Ammon's horn (tissue), 1 donor: ENCODE measurements at regions not wholly inside any gene's neighbourhood (a gene's known extent, or its start where the extent isn't known, plus 50 kb on each side); places are given as distances from the start of the nearest gene placed in this dataset.
"Not testable (repeated sequence)": the region's sequence is repeated elsewhere in the genome, so short reads cannot be mapped to it uniquely, and the experiment has no call there.

Experiments used
- DNase-seq: peaks from one replicate; pipeline ENCODE4 v3.0.0-alpha.2; 2016; ENCODE audit warnings: low spot score

DNA sequence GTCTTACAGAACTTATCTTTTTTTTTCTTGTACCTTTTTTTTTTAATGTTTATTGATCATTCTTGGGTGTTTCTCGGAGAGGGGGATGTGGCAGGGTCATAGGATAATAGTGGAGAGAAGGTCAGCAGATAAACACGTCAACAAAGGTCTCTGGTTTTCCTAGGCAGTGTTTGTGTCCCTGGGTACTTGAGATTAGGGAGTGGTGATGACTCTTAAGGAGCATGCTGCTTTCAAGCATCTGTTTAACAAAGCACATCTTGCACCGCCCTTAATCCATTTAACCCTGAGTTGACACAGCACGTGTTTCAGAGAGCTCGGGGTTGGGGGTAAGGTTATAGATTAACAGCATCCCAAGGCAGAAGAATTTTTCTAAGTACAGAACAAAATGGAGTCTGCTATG is 345.9 kb downstream of the TUBA3C start:
- not testable (repeated sequence) for DNase-seq

DNA sequence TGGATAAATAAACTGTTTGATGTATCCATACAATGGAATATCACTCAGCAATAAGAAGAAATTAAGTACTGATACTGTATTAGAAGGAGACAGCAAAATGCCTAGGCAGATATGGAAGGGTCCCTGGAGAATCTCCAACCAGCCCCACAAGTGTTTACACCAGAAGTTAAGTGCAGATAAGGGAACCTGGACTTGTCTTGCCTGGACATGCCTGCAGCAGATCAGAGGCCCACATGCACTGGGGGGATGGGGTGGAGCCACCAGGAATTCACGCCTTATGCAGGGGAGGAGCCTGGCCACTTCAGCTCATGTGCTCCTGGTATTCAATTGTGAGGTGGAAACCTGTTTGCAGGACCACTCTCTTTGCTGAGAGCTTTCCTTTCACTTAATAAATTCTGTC is 356.9 kb downstream of the TUBA3C start:
- DNase-seq, result not testable (repeated sequence)

DNA sequence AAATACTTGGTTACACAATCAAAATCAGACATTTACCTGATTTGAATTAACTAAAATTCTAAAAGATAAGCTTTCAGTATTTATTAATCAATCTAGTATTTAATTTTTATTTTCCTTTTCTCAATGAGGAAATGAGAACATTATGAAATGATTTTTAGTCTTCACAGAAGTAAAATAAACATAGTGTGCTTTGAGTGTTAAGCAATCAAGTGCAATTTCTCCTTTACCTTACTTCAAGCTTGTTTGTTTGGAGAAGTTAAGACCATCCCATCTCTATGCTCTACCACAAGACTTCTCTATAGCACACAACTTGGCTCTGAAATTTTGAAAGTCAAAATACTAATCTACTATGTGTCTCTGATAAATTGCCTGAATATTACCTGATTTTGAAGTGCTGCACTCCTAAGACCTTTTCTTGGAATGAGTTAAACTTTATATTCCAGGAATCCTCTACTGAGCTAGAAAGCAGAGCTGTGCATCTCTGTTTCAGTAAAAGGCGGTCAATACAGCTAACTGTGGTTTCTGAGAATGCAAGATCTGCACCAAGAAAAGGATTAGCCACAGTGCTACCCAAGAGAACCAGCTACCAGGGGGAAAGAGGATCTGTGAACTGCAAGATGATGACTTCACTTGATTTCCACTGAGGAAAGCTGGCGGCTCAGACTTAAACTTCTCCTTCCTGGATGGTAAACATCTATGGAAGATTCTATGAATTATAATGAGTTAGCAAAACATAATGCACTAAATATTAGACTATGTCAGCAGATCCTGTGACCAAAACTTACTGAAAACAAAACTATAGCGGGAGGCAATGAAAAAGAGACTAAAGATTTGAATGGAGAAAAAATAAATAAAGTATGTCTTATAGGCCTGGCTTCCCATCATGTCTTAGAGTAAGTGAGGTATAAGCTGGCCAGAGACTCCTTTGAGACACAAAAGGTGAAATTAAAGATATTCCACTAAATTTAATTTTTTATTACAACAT is 358.7 kb downstream of the TUBA3C start:
- not testable (repeated sequence) for DNase-seq

DNA sequence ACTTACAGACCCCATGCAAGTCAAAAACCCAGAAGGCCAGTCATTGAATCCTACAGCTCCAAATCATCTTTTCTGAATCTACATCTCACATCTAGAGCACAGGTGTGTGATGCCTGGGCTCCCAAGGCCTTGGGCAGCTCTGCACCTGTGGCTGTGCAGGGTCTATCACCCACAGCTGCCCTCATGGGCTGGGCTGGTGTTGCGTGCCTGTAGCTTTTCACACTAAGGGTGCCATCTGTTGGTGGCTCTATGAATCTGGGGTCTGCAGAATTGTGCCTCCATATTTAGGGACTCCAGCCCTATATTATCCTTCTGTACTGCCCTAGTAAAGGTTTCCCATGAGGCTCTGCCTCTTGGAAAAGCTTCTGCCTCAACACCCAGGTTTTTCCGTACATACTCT is 407.6 kb downstream of the TUBA3C start:
- not testable (repeated sequence) for DNase-seq

DNA sequence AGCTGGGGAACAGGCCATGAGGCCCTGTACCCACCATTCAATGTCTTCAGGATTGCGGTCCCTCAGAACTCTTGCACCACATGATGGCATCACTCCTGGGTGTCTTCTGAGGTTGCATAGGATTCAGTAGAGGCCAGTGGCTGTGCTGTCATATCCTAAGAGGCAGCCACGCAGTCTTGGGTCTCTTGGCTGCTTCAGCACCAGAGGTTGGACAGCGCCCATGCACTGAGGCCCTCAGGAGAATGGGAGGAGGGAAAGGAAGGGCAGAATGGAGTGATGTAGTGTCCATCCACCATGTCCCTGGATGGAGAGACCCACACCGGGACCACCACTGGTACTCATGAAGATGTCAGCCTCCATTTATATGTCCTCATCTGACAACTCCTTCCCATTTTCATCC is 439.9 kb downstream of the TUBA3C start:
- DNase-seq, result not testable (repeated sequence)

DNA sequence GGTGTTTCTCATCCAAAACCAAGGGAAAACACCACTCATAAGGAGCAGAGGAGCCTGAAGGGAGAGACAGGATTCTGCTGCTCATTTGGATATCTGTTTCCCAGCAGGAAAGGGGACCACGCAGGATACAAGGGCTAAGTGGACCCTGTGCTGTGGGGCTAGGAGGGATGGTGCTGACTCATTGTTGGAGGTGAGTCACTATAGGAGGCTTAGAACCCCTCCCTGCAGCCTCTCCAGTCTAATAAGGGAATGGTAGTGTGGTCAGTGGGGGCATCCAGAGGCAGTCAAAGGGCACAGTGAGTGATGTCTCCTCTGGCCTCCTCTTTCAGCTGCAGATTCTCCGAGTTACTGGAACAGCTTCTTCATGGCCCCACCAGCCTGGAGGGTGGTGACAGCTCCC is 442.3 kb downstream of the TUBA3C start:
- no peak for DNase-seq

DNA sequence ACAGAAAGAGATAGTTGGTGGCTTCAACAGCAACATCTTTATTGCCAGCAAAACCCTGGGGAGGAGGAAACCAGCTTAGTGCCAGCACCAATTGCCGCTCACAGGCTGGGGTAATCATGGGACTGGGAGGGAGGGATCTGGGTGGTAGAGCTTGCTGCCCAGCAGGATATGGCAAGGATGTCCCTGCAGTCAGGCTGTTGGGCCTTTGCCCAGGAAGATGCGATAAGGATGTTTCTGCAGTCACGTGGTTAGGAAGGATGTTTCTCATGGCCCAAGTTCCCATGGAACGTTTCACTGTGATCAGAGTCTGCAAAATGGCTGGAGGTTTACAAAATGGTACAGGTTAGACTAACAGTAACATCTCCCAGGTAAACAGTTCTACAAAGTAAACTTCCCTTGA is 443.5 kb downstream of the TUBA3C start:
- DNase-seq, result not testable (repeated sequence)

DNA sequence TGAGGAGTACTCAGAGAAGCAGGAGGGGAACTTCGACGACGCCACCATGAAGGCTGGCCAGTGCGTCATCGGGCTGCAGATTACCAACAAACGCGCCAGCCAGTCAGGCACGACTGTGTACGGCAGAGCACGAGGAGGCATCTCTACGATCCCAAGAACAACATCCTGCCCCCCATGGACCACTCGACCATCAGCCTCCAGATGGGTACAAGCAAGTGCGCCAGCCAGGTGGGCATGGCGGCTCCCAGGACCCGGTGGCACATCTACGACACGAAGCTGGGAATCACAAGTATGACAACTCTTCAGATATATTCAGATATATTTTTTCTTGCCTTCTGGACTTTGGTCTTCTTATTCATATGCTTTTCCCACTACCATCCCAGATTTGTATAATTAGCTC is 454.5 kb downstream of the TUBA3C start:
- not testable (repeated sequence) for DNase-seq

DNA sequence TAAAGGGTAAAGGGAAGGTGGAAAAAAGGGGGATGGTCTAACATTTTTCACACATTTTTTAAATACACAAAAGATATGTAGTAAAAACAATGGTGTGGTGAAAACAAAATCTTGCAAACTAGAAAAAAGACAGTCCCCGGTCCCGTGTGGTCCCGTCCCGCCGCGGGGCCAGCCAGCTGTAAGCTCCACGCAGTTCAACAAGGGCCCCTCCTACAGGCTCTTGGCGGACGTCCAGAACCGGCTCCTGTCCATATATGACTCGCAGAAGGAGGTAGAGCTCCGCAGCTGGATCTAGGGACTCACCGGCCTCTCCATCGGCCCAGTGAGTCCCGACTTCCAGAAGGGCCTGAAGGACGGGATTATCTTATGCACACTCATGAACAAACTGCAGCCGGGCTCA is 455.1 kb downstream of the TUBA3C start:
- not testable (repeated sequence) for DNase-seq

DNA sequence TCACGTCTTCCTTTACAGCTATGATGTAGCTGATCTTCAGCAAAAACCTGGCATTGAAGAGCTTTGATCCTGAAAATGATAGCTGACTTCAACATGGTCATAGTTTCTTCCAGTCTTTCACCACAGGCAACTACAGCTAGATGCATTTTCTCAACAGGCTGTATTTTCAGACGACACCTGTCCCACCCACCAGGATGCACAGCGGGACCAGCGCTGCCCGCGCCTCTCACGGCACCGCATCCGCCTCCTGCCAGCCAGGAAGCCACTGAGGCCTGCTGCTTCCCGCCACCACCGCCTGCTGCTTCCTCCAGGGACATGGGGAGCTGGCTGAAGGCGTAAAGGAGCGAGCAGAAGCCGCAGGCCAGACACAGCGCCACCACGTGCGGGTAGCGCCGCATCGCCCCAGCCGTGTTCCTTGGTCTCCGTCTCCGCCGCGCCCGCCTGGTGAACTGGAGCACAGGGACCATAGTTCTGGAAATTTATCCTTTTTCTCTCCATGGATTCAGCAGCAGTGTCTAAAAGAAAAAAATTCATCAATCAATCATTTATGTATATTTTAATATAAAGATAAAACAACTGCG is 456.3 kb downstream of the TUBA3C start:
- DNase-seq, result not testable (repeated sequence)

DNA sequence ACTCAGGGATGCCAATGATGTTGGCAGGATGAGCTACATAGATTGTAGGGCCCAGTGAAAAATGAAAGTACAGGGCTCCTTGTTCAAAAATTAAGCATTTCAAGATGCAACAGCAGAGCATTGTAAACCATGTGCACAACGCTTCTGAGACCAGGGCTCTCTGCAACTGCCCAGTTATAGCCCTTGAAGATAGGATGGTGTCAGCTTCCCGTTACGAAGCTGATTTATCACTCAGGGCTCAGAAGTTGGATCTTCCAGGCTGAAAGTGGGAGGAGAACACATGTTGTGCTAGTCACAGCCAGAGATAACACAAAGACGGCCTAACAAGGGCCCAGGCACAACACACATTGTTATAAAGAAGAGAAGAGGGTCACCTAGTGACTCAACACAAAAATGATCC is 466.7 kb downstream of the TUBA3C start:
- DNase-seq, result peak; percentile 22

DNA sequence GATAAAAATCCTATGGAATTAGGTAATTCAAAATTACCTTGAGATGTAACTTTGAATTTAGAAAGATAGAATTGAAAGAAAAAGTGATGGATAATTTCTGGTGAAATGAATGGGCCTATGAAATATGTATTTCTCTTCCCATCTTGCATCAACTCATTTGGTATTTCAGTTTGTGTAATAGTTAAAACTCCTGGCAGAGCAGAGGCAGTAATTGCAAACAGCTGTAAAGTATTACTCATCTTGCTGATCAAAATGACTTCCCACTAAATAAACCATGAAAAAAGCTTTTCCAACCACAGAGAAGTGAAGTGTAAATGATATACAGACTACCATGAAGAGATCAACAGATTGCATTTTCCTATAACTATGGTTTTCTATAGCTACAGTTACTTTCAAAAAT is 471.0 kb downstream of the TUBA3C start:
- DNase-seq, result not testable (repeated sequence)

DNA sequence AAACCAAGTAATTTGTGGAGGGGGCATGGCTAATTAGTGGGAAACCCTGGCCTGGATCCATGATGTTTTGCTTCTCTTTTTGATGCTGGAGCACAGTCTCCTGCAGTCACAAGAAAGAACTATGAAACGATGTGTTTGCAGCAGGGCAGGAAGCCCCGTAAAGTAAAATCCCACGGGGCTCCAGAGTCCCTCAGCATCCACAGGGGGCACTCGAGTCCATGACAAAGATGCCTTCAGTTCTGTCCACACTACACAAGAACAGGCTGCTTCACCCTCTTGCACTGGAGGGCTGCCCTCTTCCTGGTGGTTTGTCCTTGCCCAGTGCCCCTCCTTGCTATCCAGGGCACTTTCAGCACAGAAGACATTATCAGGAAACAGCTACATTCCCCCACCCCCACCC is 475.1 kb downstream of the TUBA3C start:
- DNase-seq, result not testable (repeated sequence)

DNA sequence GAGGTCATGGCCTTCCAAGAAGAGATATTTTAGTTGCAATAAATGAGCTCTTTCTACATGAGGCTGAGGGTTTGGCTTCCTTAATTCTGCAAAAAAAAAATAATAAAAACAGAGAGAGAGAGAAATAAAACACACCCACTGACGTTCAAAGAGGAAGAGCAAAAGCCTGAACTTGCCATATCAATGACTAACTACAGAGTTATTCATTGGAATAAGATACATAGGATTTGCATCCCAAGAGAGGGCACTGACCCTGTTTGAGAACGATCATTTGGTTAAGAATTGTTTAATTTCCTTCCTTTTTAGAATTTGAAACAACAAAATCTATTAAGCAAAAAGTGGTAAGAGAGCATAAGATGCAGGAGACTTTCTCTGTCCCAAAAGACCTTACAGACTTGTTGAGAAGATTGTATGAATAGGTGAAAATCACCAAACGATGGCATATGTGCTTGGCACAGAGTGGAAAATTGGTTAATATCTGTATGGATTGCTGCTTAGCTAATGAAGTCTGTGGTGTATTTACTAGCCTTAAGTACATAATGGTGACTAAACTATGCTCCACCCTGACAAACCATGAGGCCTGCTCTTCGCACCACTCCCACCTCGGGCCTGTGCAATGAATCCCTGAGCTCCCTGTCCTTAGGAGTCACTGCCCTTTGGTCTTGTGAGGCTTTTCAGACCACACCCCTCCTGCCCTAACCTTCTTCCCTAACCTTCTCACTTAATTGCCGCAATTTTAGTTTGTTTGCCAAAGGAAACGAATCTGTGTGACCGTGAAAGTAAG is 479.0 kb downstream of the TUBA3C start:
- DNase-seq, result not testable (repeated sequence)

DNA sequence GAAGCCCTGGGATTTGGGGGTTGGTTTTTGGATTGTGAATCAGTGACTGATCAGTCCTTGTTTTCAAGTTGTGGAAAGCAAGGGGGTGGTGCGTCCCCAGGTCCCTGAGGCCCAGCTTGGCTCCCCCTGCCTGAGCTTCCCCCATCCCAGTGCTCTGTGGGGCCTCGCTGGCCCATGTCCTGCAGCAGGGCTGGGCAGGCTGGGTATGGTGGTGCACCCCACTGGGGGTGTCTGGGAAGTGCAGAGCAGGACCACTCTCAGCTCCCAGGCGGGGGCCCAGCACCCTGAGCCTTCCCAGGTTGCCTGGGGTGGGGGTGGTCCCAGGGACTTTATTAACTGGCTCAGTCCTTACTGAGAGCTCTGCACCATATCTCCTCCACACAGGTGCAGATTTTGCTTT is 483.3 kb downstream of the TUBA3C start:
- DNase-seq, result not testable (repeated sequence)

DNA sequence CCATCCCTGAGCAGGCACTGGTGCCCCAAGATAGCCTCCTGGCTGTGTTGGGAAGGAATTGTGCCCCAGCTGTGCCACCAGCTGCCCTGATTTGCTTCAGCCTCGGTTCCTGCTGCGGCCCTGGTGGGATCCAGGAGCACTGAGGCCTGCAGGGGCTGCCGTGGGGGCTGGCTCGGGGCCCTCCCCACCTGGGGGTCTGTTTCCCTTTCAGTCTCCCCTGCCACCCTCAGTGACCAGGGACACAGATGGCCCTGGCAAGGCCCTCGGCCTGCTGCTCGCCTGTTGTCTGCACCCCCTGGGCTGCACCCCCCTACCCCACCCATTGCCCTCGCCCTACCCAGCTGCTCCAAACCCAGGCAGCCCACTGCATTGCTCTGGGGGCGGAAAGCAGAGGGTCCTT is 483.8 kb downstream of the TUBA3C start:
- DNase-seq, result not testable (repeated sequence)

DNA sequence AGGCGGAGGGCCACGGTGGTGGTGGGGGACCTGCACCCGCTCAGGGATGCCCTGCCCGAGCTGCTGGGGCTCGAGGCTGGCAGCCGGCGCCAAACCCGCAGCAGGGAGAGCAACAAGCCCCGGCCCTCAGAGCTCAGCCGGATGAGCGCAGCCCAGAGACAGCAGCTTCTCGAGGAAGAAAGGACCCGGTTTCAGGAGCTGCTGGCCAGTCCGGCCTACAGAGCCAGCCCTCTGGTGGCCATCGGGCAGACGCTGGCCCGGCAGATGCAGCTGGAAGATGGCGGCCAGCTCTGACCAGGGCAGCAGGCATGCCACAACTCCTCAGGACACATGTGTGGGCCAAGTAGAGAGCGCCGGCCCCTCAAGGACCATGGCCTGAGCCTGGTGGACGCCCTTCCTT is 484.4 kb downstream of the TUBA3C start:
- not testable (repeated sequence) for DNase-seq

DNA sequence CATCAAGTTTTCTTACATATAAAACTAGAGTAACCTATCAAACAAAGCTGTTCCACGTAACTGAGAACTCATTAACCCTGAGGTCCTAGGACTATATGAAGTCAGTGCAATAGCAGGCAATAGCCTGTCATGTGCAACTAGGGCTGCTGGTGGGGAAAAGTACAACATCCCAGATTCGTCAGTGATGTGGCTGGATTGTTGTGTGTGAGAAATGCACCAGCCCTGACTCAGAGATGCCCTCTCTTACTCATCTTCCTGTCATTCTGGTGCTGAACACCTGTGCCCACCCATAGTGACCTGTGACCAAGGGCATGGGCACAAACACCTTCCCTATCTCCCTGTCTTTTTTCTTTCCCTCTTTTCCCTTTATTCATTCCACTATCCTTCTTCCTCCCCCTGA is 504.2 kb downstream of the TUBA3C start:
- not testable (repeated sequence) for DNase-seq

DNA sequence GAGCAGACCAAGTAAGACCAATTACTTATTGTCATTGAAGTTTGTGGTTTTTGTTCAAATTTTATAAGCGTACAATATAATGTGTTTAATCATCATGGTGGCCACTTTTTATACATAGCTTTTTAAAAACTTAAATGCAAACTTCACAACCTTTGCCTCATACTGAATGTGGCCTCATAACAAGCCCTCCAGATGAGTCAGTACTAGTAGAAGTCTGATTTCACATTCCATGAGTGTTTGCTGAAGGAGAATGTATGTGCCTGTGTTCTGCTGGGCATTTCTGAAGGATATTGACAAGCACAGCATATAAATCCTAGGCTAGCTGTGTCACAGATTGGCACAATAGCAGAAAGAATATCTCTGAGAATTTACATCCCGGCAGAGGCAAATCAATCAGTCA is 506.4 kb downstream of the TUBA3C start:
- DNase-seq, result not testable (repeated sequence)

DNA sequence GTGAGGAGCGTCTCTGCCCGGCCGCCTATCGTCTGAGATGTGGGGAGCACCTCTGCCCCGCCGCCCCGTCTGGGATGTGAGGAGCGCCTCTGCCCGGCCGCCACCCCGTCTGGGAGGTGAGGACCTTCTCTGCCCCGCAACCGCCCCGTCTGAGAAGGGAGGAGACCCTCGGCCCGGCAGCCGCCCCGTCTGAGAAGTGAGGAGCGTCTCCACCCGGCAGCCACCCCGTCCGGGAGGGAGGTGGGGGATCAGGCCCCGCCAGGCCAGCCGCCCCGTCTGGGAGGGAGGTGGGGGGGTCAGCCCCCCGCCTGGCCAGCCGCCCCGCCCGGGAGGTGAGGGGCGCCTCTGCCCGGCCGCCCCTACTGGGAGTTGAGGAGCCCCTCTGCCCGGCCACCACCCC is 507.8 kb downstream of the TUBA3C start:
- DNase-seq, result not testable (repeated sequence)

DNA sequence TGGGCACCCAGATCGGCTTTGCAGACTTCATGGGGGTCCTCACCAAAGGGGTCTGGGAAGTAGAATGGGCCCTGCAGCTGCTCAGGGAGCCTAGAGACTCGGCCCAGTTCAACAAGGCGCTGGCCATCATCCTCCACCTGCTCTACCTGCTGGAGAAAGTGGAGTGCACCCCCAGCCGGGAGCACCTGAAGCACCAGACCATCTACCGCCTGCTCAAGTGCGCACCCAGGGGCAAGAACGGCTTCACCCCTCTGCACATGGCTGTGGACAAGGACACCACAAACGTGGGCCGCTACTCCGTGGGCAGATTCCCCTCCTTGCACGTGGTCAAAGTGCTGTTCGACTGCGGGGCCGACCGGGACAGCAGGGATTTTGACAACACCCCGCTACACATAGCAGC is 515.0 kb downstream of the TUBA3C start:
- DNase-seq, result not testable (repeated sequence)

DNA sequence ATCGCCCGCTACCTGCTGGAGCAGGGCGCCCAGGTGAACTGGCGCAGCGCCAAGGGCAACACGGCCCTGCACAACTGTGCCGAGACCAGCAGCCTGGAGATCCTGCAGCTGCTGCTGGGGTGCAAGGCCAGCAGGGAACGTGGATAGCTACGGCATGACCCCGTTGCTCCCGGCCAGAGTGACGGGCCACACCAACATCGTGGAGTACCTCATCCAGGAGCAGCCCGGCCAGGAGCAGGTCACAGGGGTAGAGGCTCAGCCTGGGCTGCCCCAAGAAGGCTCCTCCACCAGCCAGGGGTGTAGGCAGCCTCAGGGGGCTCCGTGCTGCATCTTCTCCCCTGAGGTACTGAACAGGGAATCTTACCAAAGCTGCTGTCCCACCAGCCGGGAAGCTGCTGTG is 515.9 kb downstream of the TUBA3C start:
- not testable (repeated sequence) for DNase-seq
